GM19025 (cell line): ENCODE measurements at regions not wholly inside any gene's neighbourhood (a gene's known extent, or its start where the extent isn't known, plus 50 kb on each side); places are given as distances from the start of the nearest gene placed in this dataset.
"Not testable (repeated sequence)": the region's sequence is repeated elsewhere in the genome, so short reads cannot be mapped to it uniquely, and the experiment has no call there.

Source experiments
- ATAC-seq: cut with Tn5 transposase; IDR thresholded peaks from one replicate; pipeline ENCODE4 v1.9.1; 2021; ENCODE audit warnings: mild to moderate bottlenecking, low read depth, moderate library complexity; ENCODE audit not compliant: unreplicated experiment

DNA sequence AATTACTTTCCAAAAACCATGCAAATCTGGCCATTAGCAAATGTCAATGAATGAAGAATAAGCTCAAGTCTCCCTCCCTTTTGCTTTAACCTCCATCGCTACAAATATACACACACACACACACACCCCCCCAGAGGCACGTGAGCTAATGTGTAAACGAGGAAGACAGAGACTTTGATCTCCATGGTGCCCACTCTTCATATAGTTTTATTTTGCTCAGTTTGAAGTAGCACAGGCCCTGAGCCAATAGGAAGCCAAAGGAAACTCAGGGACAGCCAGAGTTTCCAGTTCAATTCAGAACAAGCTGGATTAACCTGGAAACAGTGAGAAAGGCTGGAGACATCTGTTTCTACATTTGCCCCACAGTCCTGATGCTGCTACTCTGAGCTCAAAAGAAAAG, 248.4 kb upstream of the MEIS1 start:
- ATAC-seq, result no peak

GRCh38 chr2:66185497-66186054, 249.3 kb upstream of the MEIS1 start:
- no peak for ATAC-seq

- not testable (repeated sequence) for ATAC-seq
Observed at GRCh38 chr2:66177128-66177796, 257.7 kb upstream of the MEIS1 start.

DNA sequence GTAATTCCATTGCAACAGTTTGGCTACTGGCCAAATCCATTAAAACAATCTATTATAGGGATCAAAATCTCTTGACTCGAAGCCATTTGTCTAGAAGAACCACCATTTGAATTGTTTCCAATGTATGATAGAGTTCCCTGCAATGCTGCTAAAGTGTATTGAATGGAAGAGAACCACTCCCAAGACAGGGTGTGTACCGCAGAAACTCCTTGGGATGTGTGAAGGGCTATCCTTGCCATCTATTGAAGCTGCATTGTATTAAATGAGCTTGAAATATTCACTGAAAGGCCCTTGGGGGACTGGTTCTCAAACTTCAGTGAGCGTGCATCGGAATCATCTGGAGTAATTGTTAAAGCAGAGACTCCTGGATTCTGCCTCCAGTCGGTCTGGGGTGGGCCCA, 260.4 kb upstream of the MEIS1 start:
- ATAC-seq, result no peak

- no peak for ATAC-seq
Observed at GRCh38 chr2:66173645-66174044, 261.3 kb upstream of the MEIS1 start.

GRCh38 chr2:66171530-66171929, 263.4 kb upstream of the MEIS1 start:
- no peak for ATAC-seq

DNA sequence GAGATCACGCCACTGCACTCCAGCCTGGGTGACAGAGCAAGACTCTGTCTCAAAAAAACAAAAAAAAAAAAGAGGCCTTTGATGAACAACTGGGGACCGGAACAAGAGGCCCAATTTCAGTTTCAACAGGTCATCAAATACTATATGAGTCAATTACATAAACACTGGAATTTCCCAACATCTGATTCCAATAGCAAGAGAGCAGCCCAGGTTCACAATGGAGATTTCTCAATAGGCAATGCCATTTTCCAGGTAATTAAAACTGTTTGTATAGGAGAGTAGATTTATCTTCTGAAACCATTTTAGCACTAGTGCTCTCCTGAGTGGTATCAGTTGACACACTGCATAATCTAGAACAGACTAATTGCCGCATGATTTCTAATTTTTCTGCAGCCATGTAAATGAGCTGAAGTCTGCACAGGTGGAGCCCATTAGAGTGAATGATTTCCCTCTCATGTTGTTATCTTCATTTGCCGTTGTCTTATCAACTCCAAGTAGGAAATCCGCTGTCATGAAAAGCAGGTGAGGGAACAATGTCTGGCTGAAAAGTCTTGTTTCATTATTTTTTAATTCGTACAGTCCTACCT, 264.1 kb upstream of the MEIS1 start:
- no peak for ATAC-seq

- no peak for ATAC-seq
Observed at GRCh38 chr2:66169076-66169475, 265.8 kb upstream of the MEIS1 start.

DNA sequence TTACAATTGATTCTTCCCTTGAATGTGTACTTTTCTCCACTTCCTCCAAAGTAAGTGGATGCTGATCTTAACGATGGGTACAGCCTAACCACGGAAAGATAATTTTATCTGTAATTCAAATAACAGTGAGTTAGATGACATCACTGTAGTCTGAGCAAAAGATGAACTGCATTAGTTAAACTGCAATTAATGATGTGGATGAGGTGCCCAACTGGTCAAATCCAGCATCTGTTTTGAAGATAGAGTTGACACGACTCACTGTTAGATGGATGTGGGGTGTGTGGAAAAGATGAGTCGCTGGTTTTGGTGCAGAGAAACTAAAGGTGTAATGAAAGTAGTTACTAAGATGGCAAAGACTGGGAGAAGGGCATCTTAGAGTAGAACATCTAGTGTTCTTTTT, 270.5 kb upstream of the MEIS1 start:
- no peak for ATAC-seq

DNA sequence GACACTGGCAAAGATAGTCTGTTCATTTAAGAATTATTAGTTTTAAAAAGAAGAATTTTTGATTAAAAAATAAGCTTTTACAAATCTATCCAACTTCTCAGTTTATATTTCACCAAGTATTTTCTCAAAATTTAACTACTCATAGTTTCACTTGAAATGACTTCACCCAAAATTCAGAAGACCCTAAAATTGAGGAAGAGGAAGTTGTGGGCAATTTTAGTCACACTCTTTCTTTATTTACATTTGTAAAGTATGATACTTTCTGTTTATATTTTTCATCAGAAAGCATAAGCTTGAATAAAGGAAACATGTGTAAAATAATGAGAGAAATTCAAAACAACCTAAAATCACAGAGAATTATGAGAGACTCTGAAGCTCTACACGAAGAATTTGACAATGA, 278.8 kb upstream of the MEIS1 start:
- no peak for ATAC-seq

GRCh38 chr2:66153941-66154340, 281.0 kb upstream of the MEIS1 start:
- ATAC-seq, result no peak

- ATAC-seq, result no peak
Observed at GRCh38 chr2:66145490-66145889, 289.4 kb upstream of the MEIS1 start.

DNA sequence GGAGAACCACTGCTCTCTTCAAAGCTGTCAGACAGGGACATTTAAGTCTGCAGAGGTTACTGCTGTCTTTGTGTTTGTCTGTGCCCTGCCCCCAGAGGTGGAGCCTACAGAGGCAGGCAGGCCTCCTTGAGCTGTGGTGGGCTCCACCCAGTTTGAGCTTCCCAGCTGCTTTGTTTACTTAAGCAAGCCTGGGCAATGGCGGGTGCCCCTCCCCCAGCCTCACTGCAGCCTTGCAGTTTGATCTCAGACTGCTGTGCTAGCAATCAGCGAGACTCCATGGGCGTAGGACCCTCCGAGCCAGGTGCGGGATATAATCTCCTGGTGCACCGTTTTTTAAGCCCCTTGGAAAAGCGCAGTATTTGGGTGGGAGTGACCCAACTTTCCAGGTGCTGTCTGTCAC, 290.6 kb upstream of the MEIS1 start:
- ATAC-seq, result not testable (repeated sequence)

- no peak for ATAC-seq
Observed at GRCh38 chr2:66137606-66138130, 297.3 kb upstream of the MEIS1 start.

- ATAC-seq, result no peak
Observed at GRCh38 chr2:66134138-66134701, 300.7 kb upstream of the MEIS1 start.

DNA sequence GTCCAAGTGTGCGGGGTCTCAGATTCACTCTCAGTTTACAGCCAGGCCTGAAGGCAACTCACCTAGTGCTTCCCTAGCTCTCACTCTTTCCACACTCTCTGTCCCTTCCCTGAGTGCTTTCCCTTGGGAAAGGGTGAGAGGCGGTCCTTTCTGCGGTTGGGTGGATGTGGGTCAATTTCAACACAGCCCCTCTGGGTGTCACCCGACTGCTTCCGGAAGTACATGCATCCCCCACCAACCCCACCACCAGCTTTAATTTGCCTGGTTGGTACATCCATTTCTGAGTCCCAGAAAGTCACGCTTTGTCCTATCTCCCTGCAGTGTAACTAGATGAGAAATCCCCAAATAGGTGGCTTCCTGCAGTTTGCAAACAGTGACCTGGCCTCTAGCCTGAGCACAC, 307.3 kb upstream of the MEIS1 start:
- no peak for ATAC-seq

- ATAC-seq, result no peak
Observed at GRCh38 chr2:66127061-66127460, 307.9 kb upstream of the MEIS1 start.

DNA sequence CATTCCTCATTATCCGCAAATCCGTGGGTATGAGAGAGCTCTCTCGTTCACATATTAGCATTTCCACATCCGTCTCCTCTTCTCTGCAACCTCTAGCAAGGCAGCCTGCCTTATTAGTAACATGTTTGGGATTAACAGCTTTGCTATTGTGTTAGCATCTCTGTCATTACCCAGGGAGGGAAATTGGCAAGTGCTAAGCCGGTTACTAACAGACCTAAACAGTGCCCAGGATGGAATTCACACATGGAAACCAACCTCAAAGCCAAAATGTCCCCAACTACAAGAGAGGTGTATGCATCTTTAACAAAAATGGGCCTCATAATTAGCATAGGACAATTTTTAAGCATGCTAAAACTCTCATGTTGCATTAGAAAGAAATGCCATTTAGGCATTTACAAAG, 309.0 kb upstream of the MEIS1 start:
- ATAC-seq, result no peak

DNA sequence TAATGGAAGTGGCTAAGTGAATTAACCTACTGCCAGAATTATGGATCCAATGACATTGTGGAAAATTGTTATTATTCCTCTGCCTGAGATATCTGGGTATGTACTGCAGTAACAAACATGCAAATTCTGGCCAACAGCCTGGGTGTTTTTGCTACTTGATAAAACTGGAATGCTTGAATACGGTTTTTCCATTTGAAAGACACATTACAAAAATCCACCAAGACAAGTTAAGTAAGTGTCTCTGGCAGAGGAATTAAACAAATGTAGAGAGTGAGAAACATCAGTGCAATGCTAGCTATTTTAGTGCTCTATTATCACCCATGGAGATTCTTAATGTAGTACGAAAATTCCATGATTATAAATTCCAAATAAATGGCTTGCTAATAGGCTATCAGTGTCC, 312.4 kb upstream of the MEIS1 start:
- ATAC-seq, result no peak

DNA sequence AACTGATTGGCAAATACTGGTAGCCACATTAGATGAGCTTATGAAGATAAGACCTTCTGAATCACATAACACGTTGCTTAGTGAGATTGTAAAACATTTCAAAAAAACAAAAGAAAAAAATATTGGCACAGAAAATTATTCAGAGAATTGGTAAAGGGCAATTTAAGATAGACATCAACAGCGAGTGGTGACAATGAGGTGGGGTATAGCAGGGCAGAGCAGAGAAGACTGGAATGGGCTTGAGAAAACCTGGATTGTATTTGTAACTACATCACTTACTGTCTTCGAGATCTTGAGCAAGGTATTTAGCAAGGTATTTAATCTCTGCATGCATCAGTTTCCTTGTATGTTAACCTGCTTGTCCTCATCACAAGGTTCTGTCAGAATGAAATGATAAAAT, 313.0 kb upstream of the MEIS1 start:
- no peak for ATAC-seq

DNA sequence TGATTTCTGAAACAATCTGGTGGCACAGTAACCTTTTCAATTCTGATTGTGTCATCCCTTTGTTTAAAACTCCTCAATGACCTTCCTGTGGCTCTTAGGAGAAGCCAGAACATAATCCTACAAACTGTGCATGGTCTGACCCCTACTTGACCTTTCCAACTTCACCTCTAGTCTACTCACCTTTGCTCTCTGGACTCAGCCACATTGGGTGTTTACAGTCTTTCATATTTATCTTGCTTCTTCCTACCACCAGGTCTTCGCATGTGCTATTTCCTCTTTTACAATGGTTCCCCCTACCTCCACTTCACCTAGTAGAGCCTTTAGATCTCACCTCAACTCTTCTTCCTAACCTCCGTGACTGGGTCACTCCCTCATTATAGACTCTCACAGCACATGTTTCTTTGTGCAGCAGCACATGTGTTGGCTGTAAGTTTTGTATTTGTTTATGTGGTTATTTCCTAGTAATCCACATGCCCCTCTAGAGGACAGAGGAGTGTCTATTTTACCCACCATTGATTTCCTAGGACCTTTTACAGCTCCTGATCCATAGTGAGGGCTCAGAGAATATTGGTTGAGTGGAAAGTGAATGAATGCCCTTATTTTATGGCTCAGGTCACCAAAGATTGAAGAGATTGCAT, 320.8 kb upstream of the MEIS1 start:
- no peak for ATAC-seq
